AML-193 (cell line): ENCODE measurements at regions not wholly inside any gene's neighbourhood (a gene's known extent, or its start where the extent isn't known, plus 50 kb on each side); places are given as distances from the start of the nearest gene placed in this dataset.

Experiments
- DNase-seq, 2 experiments: peaks; one replicate each; lab custom pipeline; 2025; lab: John Stamatoyannopoulos, UW

- DNase-seq, result no peak
These were observed 171.6 kb upstream of the PIEZO2 start for GRCh38 chr18:11320986-11321385.

GRCh38 chr18:11316546-11316945 lies 167.2 kb upstream of the PIEZO2 start:
- DNase-seq, result no peak

- DNase-seq, result peak; percentile 13 to 25
These were observed 161.2 kb upstream of the PIEZO2 start for GRCh38 chr18:11310476-11311086.

GRCh38 chr18:11309172-11309571 lies 159.8 kb upstream of the PIEZO2 start:
- no peak for DNase-seq

GRCh38 chr18:11308499-11308898 lies 159.1 kb upstream of the PIEZO2 start:
- DNase-seq, result no peak

GRCh38 chr18:11307716-11308115 lies 158.3 kb upstream of the PIEZO2 start:
- no peak for DNase-seq

GRCh38 chr18:11305507-11305906 lies 156.1 kb upstream of the PIEZO2 start:
- DNase-seq, result no peak

- no peak for DNase-seq
These were observed 155.6 kb upstream of the PIEZO2 start for GRCh38 chr18:11304928-11305327.

- DNase-seq, result no peak
These were observed 147.6 kb upstream of the PIEZO2 start for GRCh38 chr18:11296946-11297345.

GRCh38 chr18:11293794-11294193 lies 144.4 kb upstream of the PIEZO2 start:
- no peak for DNase-seq

- DNase-seq, result no peak
These were observed 141.4 kb upstream of the PIEZO2 start for GRCh38 chr18:11290786-11291185.

GRCh38 chr18:11289248-11289647 lies 139.9 kb upstream of the PIEZO2 start:
- DNase-seq, result no peak

- no peak for DNase-seq
These were observed 139.0 kb upstream of the PIEZO2 start for GRCh38 chr18:11288401-11288800.

- DNase-seq, result no peak
These were observed 137.1 kb upstream of the PIEZO2 start for GRCh38 chr18:11286431-11286830.

GRCh38 chr18:11284811-11285210 lies 135.4 kb upstream of the PIEZO2 start:
- no peak for DNase-seq

- no peak for DNase-seq
These were observed 135.0 kb upstream of the PIEZO2 start for GRCh38 chr18:11284349-11284748.

GRCh38 chr18:11283479-11284161 lies 134.3 kb upstream of the PIEZO2 start:
- DNase-seq, result no peak

GRCh38 chr18:11279461-11279860 lies 130.1 kb upstream of the PIEZO2 start:
- DNase-seq, result no peak

GRCh38 chr18:11276678-11277077 lies 127.3 kb upstream of the PIEZO2 start:
- DNase-seq, result no peak

GRCh38 chr18:11274144-11274794 lies 124.9 kb upstream of the PIEZO2 start:
- DNase-seq, result no peak

- DNase-seq, result no peak
These were observed 123.1 kb upstream of the PIEZO2 start for GRCh38 chr18:11272516-11272915.

GRCh38 chr18:11271954-11272353 lies 122.6 kb upstream of the PIEZO2 start:
- DNase-seq, result no peak

- DNase-seq, result no peak
These were observed 119.9 kb upstream of the PIEZO2 start for GRCh38 chr18:11269257-11269656.
